ENCODE measurements at regions not wholly inside any gene's neighbourhood (a gene's known extent, or its start where the extent isn't known, plus 50 kb on each side); places are given as distances from the start of the nearest gene placed in this dataset.
A peak's percentile ranks its signal among the peaks of the same experiment; 100 is the strongest.

GRCh38 chr9:91117474-91117891 is 244.2 kb downstream of the AUH start:
- DNase-seq (ENCODE audit: low read depth in 2 of 2) = no peak
- TF ChIP-seq CTCF (IDR thresholded peaks at IDR 0.05; ENCODE audit: low read depth, low read length) = no peak

GRCh38 chr9:91117959-91118703 is 243.6 kb downstream of the AUH start:
- peak overlapping the region in 1 of 2 donors; percentile 16 for H3K4me3 ChIP-seq (replicated peaks in 1 of 2; ENCODE audit: low read depth in 2 of 2, low read length in 2 of 2)
- DNase-seq (ENCODE audit: low read depth in 2 of 2) = peak; percentile 77 to 90
- no peak for TF ChIP-seq CTCF (IDR thresholded peaks at IDR 0.05; ENCODE audit: low read depth, low read length)

More at GRCh38 chr9:91117474-91117891, 244.2 kb downstream of the AUH start:
- no peak overlapping the region for H3K4me3 ChIP-seq (replicated peaks in 1 of 2; ENCODE audit: low read depth in 2 of 2, low read length in 2 of 2)

GRCh38 chr9:91118704-91119025 is 243.1 kb downstream of the AUH start:
- no peak for DNase-seq (ENCODE audit: low read depth in 2 of 2)
- no peak for TF ChIP-seq CTCF (IDR thresholded peaks at IDR 0.05; ENCODE audit: low read depth, low read length)
- H3K4me3 ChIP-seq (replicated peaks in 1 of 2; ENCODE audit: low read depth in 2 of 2, low read length in 2 of 2) = no peak overlapping the region

- TF ChIP-seq CTCF (IDR thresholded peaks at IDR 0.05; ENCODE audit: low read depth, low read length) = no peak
Observed at GRCh38 chr9:91119142-91119541, 242.6 kb downstream of the AUH start.

GRCh38 chr9:91119679-91120078 is 242.0 kb downstream of the AUH start:
- no peak for TF ChIP-seq CTCF (IDR thresholded peaks at IDR 0.05; ENCODE audit: low read depth, low read length)
- H3K4me3 ChIP-seq (replicated peaks in 1 of 2; ENCODE audit: low read depth in 2 of 2, low read length in 2 of 2) = no peak overlapping the region
- DNase-seq (ENCODE audit: low read depth in 2 of 2) = peak; percentile 23 to 35

More at GRCh38 chr9:91119142-91119541, 242.6 kb downstream of the AUH start:
- peak; percentile 37 to 41 for DNase-seq (ENCODE audit: low read depth in 2 of 2)
- H3K4me3 ChIP-seq (replicated peaks in 1 of 2; ENCODE audit: low read depth in 2 of 2, low read length in 2 of 2) = no peak overlapping the region

GRCh38 chr9:91120200-91120599 is 241.5 kb downstream of the AUH start:
- TF ChIP-seq CTCF (IDR thresholded peaks at IDR 0.05; ENCODE audit: low read depth, low read length) = no peak
- no peak overlapping the region for H3K4me3 ChIP-seq (replicated peaks in 1 of 2; ENCODE audit: low read depth in 2 of 2, low read length in 2 of 2)
- DNase-seq (ENCODE audit: low read depth in 2 of 2) = no peak

GRCh38 chr9:91122755-91123154 is 239.0 kb downstream of the AUH start:
- DNase-seq (ENCODE audit: low read depth in 2 of 2) = no peak
- no peak for TF ChIP-seq CTCF (IDR thresholded peaks at IDR 0.05; ENCODE audit: low read depth, low read length)
- no peak overlapping the region for H3K4me3 ChIP-seq (replicated peaks in 1 of 2; ENCODE audit: low read depth in 2 of 2, low read length in 2 of 2)
